Skin of body (tissue), 2 donors: ENCODE measurements at regions not wholly inside any gene's neighbourhood (a gene's known extent, or its start where the extent isn't known, plus 50 kb on each side); places are given as distances from the start of the nearest gene placed in this dataset. TPM values are rescaled to one million over a fixed set of nuclear protein-coding genes. Genes with fewer than 3 reads are reported as not detected.

Source experiments
- DNase-seq: peaks from one replicate; lab custom pipeline; 2025; lab: John Stamatoyannopoulos, UW
- small RNA-seq: library from RNA; depleted of rRNA; stranded (forward); fragments of <200 nt; gene quantifications from one replicate; pipeline ENCODE3, GENCODE V24; 2014; ENCODE audit warnings: low replicate concordance

DNA sequence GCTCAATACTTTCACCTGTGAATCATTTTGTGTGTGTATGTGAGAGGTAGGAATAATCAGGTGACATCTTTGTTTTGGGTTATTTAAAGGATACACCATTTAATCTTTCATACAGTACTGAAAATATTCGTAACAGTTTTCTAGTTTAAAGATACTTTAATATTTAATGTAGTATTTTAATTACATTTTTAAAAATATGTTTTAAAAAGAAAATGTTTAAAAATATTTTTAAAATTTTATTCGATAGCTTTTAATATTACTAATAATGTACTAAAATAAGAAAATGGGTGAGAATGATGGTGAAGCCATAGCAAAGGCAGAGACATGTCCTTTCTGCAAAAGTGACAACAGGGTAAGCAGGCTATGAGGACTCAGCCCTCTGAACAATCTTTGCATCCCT, 56.3 kb upstream of the MEF2C start:
- DNase-seq: no peak

DNA sequence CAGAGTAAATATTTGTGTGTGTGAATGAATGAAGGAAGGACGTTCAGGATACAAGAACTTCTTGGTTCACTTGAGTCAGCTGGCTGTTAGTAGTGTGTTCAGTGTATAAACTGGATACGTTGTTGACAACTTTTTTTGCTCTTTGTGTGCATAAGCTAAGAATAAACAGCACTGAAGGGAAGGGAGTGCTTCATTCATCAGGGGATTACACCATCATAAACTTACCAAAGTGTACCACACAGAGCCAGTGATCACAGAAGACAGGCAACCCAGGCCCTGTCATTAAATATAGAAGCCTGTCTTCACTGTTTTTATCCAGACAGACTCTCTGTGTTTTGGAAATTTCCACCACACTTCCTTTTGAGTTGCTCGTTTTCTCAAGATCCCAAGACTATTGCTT, 55.5 kb upstream of the MEF2C start:
- DNase-seq: no peak

DNA sequence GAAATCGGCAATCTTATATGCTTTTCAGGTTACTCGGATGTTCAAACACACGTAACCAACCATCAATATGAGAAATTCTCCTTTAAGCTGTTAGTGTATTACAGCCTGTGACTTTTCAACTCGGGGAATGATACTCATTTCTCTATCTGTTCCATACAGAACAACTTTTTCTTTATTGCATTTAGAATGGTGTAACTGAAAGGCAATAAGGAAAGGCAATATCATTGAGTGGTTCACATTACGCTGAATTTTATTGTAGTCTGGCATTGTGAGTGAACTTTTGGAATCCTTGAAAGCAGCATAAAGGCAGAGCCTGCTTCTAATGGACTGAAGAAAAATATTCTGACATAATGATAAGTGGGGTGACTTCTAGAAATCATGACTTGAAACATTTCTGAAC, 54.4 kb upstream of the MEF2C start:
- no peak for DNase-seq

DNA sequence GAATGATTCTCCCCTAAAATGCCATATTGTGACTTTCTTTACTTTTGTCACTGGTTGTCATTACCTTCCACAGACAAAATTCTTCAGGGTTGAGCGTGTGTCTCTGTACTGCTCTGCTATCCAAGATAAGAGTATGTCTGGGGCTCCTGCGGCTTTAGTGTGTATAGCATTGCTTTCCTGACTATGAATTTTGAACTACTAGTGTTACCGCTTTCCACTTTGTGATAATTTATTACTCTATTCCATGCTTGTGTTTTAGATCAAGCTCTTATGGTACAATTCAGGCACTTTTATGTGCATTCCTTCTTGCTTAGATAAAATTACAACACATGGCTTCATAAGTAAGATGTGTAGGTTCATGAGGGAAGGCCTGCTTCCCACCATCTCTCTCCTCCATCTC, 51.5 kb upstream of the MEF2C start:
- no peak for DNase-seq

Small RNA genes in the stretch of these regions (small RNA-seq; reads per million reads assigned to genes)
- not detected for gene MIR3660
